ENCODE measurements at regions not wholly inside any gene's neighbourhood (a gene's known extent, or its start where the extent isn't known, plus 50 kb on each side); places are given as distances from the start of the nearest gene placed in this dataset.

DNA sequence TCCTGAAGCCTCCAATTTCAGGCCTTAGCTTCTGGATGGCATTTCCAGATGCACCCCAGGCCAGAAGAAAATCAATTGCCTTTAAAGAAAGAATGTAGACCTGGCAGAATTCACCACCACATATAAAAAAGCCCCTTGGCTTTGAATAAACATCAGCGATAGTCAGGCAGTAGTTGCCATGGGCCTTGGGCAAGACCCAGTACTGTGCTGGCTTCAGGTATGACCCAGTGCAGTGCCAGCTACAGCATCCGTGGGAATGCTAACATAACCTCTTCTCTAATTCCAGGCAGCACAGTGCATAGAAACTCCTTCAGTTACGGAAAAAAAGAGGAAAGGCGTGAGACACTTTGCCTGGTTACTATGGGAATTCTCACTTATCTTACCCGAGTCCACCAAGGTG lies 539.6 kb upstream of the LRRTM4 start:
- no peak overlapping the region for H2BK12ac ChIP-seq (ENCODE audit: insufficient read length, low read depth, low read length)
- H2AFZ ChIP-seq (ENCODE audit: low read length) = no peak overlapping the region
- H3K4me1 ChIP-seq (ENCODE audit: insufficient read depth, low read length) = no peaks in the 10 kb centered on the region
- Mint-ChIP-seq H3K36me3 (ENCODE audit: insufficient read depth in 1 of 3, low read depth in 3 of 3) (peaks cover 0 to under 1% (median 0%) of the 10 kb centered on the region in 3 experiments; a peak in 2 of 7 replicates), H3K27ac (no peak overlapping the region), H3K4me1 (peaks cover 0 to 2% of the 10 kb centered on the region in 2 experiments; a peak in 2 of 4 replicates), H3K9me3 (peaks cover 3 to 5% of the 10 kb centered on the region in 2 experiments; a peak in 4 of 5 replicates), H3K27me3 (ENCODE audit: low read depth) (no peaks in the 10 kb centered on the region), H3K4me3 (no peak overlapping the region)
- no peaks in the 10 kb centered on the region for H3K79me2 ChIP-seq (ENCODE audit: insufficient read depth, low read length)
- no peak overlapping the region for H2BK20ac ChIP-seq (ENCODE audit: low read depth, low read length, poor library complexity, severe bottlenecking)
- H3K18ac ChIP-seq (ENCODE audit: insufficient read length, low read depth, low read length) = no peak overlapping the region
- no peaks in the 10 kb centered on the region for H3K27me3 ChIP-seq (ENCODE audit: insufficient read depth, low read length)
- TF ChIP-seq, protein P1, sequence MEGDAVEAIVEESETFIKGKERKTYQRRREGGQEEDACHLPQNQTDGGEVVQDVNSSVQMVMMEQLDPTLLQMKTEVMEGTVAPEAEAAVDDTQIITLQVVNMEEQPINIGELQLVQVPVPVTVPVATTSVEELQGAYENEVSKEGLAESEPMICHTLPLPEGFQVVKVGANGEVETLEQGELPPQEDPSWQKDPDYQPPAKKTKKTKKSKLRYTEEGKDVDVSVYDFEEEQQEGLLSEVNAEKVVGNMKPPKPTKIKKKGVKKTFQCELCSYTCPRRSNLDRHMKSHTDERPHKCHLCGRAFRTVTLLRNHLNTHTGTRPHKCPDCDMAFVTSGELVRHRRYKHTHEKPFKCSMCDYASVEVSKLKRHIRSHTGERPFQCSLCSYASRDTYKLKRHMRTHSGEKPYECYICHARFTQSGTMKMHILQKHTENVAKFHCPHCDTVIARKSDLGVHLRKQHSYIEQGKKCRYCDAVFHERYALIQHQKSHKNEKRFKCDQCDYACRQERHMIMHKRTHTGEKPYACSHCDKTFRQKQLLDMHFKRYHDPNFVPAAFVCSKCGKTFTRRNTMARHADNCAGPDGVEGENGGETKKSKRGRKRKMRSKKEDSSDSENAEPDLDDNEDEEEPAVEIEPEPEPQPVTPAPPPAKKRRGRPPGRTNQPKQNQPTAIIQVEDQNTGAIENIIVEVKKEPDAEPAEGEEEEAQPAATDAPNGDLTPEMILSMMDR (conservative IDR thresholded peaks at IDR 0.05) = no peak
- H4K8ac ChIP-seq (replicated peaks; ENCODE audit: insufficient read length, low read depth, low read length) = no peak overlapping the region
- no peak overlapping the region for H2BK5ac ChIP-seq (ENCODE audit: insufficient read length, low read length)
- H3K79me1 ChIP-seq (ENCODE audit: insufficient read depth, low read depth, low read length, poor library complexity, severe bottlenecking) = no peaks in the 10 kb centered on the region
- H3K14ac ChIP-seq (ENCODE audit: insufficient read depth, low read length) = no peak overlapping the region
- H4K91ac ChIP-seq (ENCODE audit: insufficient read length, low read depth, low read length) = no peak overlapping the region
- no peak overlapping the region for H3T11ph ChIP-seq (ENCODE audit: low read length)
- no peaks in the 10 kb centered on the region for H3K23me2 ChIP-seq (ENCODE audit: insufficient read length, low read depth, low read length, poor library complexity, severe bottlenecking)
- no peak overlapping the region for H3K23ac ChIP-seq (ENCODE audit: insufficient read length, low read depth, low read length)
- no peaks in the 10 kb centered on the region for H3K9me3 ChIP-seq (ENCODE audit: control insufficient read depth, low read depth, low read length)
- no peak overlapping the region for H4K5ac ChIP-seq (ENCODE audit: insufficient read length, low read depth, low read length)
- no peak overlapping the region for H2AK5ac ChIP-seq (ENCODE audit: insufficient read length, low read length)
- no peak overlapping the region for H3K56ac ChIP-seq (ENCODE audit: insufficient read length, low read depth, low read length)
- peak; percentile 8 for DNase-seq
- H3K27ac ChIP-seq (ENCODE audit: insufficient read length, low read depth, low read length) = no peak overlapping the region
- no peak overlapping the region for H2BK120ac ChIP-seq (ENCODE audit: low read depth, low read length, poor library complexity, severe bottlenecking)
- no peak overlapping the region for H3K9ac ChIP-seq (ENCODE audit: extremely low read depth, insufficient read length, low read length)
- no CpG with 5 or more reads among the region's 5 CpGs for WGBS (ENCODE audit: extremely low coverage, insufficient read length, low lambda C conversion rate)
- no peak overlapping the region for H3K4me2 ChIP-seq (ENCODE audit: insufficient read depth, insufficient read length, low read length)
- no peaks in the 10 kb centered on the region for H4K20me1 ChIP-seq (ENCODE audit: control insufficient read depth, insufficient read depth, insufficient read length)
- no peak overlapping the region for H2BK15ac ChIP-seq (ENCODE audit: low read depth, low read length)
- H3K4ac ChIP-seq (ENCODE audit: low read depth, low read length) = no peak overlapping the region

Measured in H9 (cell line).